IMR-90 (cell line): ENCODE measurements at regions not wholly inside any gene's neighbourhood (a gene's known extent, or its start where the extent isn't known, plus 50 kb on each side); places are given as distances from the start of the nearest gene placed in this dataset.

ENCODE experiments used
- CTCF ChIP-seq: conservative IDR thresholded peaks from 2 replicates; pipeline ENCODE4 v1.5.1; 2012; ENCODE audit warnings: mild to moderate bottlenecking, low read depth, low read length, improper control_type of control experiment
- FOS ChIP-seq: fragments of 150-350 bp; IDR thresholded peaks from 2 replicates; pipeline ENCODE4 v1.6.1; 2016; ENCODE audit warnings: low read depth, low read length
- MAFK ChIP-seq: IDR thresholded peaks from 2 replicates; pipeline ENCODE4 v1.6.1; 2012; ENCODE audit warnings: low read depth, low read length, improper control_type of control experiment
- POLR2A ChIP-seq: IDR thresholded peaks from 2 replicates; pipeline ENCODE4 v1.6.1; 2012; ENCODE audit warnings: mild to moderate bottlenecking, low read depth, low read length
- RAD21 ChIP-seq: IDR thresholded peaks from 2 replicates; pipeline ENCODE4 v1.6.1; 2012; ENCODE audit warnings: low read length, improper control_type of control experiment
- RFX5 ChIP-seq: IDR thresholded peaks from 2 replicates; pipeline ENCODE4 v1.8.0; 2012; ENCODE audit warnings: low read depth, mild to moderate bottlenecking, low read length, moderate library complexity

- TF ChIP-seq CTCF (no peak), MAFK (no peak), FOS (no peak), RFX5 (no peak), RAD21 (no peak), POLR2A (no peak)
Measured at GRCh38 chr17:36885153-36885735, 52.0 kb upstream of the LHX1 start.
